ENCODE measurements at regions not wholly inside any gene's neighbourhood (a gene's known extent, or its start where the extent isn't known, plus 50 kb on each side); places are given as distances from the start of the nearest gene placed in this dataset.

- no peak overlapping the region for H3K23ac ChIP-seq (ENCODE audit: insufficient read length, low read depth, low read length)
- H3K56ac ChIP-seq (ENCODE audit: insufficient read length, low read depth, low read length): no peak overlapping the region
- H2AFZ ChIP-seq (ENCODE audit: low read length): no peak overlapping the region
- no peaks in the 10 kb centered on the region for H3K79me1 ChIP-seq (ENCODE audit: insufficient read depth, low read depth, low read length, poor library complexity, severe bottlenecking)
- H3K27ac ChIP-seq (ENCODE audit: insufficient read length, low read depth, low read length): no peak overlapping the region
- WGBS (ENCODE audit: extremely low coverage, insufficient read length, low lambda C conversion rate): no CpG with 5 or more reads among the region's 14 CpGs
- H2AK5ac ChIP-seq (ENCODE audit: insufficient read length, low read length): no peak overlapping the region
- no peak overlapping the region for H3T11ph ChIP-seq (ENCODE audit: low read length)
- Mint-ChIP-seq H3K36me3 (ENCODE audit: insufficient read depth in 1 of 3, low read depth in 3 of 3) (peaks cover 0 to 2% (median under 1%) of the 10 kb centered on the region in 3 experiments; a peak in 2 of 7 replicates), H3K4me3 (no peak overlapping the region), H3K27me3 (ENCODE audit: low read depth) (peaks cover 2% of the 10 kb centered on the region), H3K27ac (no peak overlapping the region), H3K9me3 (peaks cover 3% of the 10 kb centered on the region in 2 experiments; a peak in 4 of 5 replicates), H3K4me1 (peaks cover 5% of the 10 kb centered on the region in 2 experiments; a peak in 3 of 4 replicates)
- H3K14ac ChIP-seq (ENCODE audit: insufficient read depth, low read length): no peak overlapping the region; the same call in 1 of the 2 replicates
- H3K23me2 ChIP-seq (ENCODE audit: insufficient read length, low read depth, low read length, poor library complexity, severe bottlenecking): peaks cover 2% of the 10 kb centered on the region
- no peak overlapping the region for H4K5ac ChIP-seq (ENCODE audit: insufficient read length, low read depth, low read length)
- H3K18ac ChIP-seq (ENCODE audit: insufficient read length, low read depth, low read length): no peak overlapping the region
- no peak for TF ChIP-seq CTCF (conservative IDR thresholded peaks at IDR 0.05)
- H2BK5ac ChIP-seq (ENCODE audit: insufficient read length, low read length): no peak overlapping the region
- H3K4me1 ChIP-seq (ENCODE audit: insufficient read depth, low read length): no peaks in the 10 kb centered on the region
- H3K27me3 ChIP-seq (ENCODE audit: insufficient read depth, low read length): no peaks in the 10 kb centered on the region; the same call in 1 of the 2 replicates
- no peak overlapping the region for H2BK120ac ChIP-seq (ENCODE audit: low read depth, low read length, poor library complexity, severe bottlenecking)
- no peak overlapping the region for H4K91ac ChIP-seq (ENCODE audit: insufficient read length, low read depth, low read length)
- H4K8ac ChIP-seq (replicated peaks; ENCODE audit: insufficient read length, low read depth, low read length): no peak overlapping the region
- H3K4ac ChIP-seq (ENCODE audit: low read depth, low read length): no peak overlapping the region
- no peak for DNase-seq
- H2BK15ac ChIP-seq (ENCODE audit: low read depth, low read length): no peak overlapping the region
- H2BK12ac ChIP-seq (ENCODE audit: insufficient read length, low read depth, low read length): no peak overlapping the region
- no peaks in the 10 kb centered on the region for H3K79me2 ChIP-seq (ENCODE audit: insufficient read depth, low read length)
- no peaks in the 10 kb centered on the region for H4K20me1 ChIP-seq (ENCODE audit: control insufficient read depth, insufficient read depth, insufficient read length)
- no peak overlapping the region for H2BK20ac ChIP-seq (ENCODE audit: low read depth, low read length, poor library complexity, severe bottlenecking)
- H3K4me2 ChIP-seq (ENCODE audit: insufficient read depth, insufficient read length, low read length): no peak overlapping the region
- H3K9me3 ChIP-seq (ENCODE audit: control insufficient read depth, low read depth, low read length): no peaks in the 10 kb centered on the region
- H3K9ac ChIP-seq (ENCODE audit: extremely low read depth, insufficient read length, low read length): no peak overlapping the region
These were observed 62.6 kb upstream of the TMEM97 start for GRCh38 chr17:28256370-28256769.

Data from H9 (cell line).